ENCODE measurements at regions not wholly inside any gene's neighbourhood (a gene's known extent, or its start where the extent isn't known, plus 50 kb on each side); places are given as distances from the start of the nearest gene placed in this dataset.

GRCh38 chr13:112000888-112001287 is 66.1 kb upstream of the SOX1 start:
- TF ChIP-seq, protein P1, sequence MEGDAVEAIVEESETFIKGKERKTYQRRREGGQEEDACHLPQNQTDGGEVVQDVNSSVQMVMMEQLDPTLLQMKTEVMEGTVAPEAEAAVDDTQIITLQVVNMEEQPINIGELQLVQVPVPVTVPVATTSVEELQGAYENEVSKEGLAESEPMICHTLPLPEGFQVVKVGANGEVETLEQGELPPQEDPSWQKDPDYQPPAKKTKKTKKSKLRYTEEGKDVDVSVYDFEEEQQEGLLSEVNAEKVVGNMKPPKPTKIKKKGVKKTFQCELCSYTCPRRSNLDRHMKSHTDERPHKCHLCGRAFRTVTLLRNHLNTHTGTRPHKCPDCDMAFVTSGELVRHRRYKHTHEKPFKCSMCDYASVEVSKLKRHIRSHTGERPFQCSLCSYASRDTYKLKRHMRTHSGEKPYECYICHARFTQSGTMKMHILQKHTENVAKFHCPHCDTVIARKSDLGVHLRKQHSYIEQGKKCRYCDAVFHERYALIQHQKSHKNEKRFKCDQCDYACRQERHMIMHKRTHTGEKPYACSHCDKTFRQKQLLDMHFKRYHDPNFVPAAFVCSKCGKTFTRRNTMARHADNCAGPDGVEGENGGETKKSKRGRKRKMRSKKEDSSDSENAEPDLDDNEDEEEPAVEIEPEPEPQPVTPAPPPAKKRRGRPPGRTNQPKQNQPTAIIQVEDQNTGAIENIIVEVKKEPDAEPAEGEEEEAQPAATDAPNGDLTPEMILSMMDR (IDR thresholded peaks at IDR 0.05) = no peak
- TF ChIP-seq POLR2A (IDR thresholded peaks at IDR 0.05) = no peak
